HG02623 (cell line): ENCODE measurements at regions not wholly inside any gene's neighbourhood (a gene's known extent, or its start where the extent isn't known, plus 50 kb on each side); places are given as distances from the start of the nearest gene placed in this dataset.
"Not testable (repeated sequence)": the region's sequence is repeated elsewhere in the genome, so short reads cannot be mapped to it uniquely, and the experiment has no call there.

Source experiments
- ATAC-seq: cut with Tn5 transposase; IDR thresholded peaks from one replicate; pipeline ENCODE4 v1.9.1; 2021; ENCODE audit warnings: moderate library complexity; ENCODE audit not compliant: unreplicated experiment

DNA sequence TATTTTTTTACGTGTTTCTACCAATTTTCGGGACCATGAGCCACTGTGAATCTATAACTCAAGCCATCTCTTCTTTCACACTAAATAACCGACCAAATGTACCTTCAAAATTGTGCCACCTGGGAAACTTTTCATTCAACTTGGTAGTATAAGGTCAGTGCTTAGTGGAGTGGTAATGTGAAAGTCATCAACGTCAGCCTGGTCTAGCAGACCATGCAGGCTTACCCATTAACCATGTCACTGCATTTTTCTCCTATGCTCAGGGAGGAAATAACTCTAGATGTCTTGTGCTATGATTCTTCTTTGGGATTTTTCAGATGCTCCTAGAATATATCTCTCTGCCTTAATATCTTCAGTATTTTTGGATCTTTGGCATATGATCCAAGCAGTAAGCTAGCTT, 1075.4 kb upstream of the POT1 start:
- ATAC-seq, result no peak

DNA sequence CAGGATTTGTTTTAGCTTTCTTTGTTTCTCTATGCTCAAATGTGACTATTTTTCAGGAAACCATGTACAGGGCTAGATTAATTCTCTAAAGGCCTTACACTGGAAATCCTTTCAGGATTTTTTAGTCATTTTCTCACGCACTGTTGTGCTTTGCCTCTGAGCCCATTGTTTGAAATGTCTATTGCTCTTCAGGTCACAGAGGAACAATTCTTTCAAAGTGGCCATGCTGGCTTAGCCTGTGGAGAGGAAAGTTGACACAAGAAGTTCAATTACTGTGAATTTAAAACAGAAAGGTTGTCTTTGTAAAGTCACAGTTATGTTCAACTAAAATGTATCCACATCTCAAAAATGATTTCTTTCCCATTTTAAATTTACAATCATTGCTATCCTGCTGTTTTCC, 1071.7 kb upstream of the POT1 start:
- ATAC-seq, result no peak

DNA sequence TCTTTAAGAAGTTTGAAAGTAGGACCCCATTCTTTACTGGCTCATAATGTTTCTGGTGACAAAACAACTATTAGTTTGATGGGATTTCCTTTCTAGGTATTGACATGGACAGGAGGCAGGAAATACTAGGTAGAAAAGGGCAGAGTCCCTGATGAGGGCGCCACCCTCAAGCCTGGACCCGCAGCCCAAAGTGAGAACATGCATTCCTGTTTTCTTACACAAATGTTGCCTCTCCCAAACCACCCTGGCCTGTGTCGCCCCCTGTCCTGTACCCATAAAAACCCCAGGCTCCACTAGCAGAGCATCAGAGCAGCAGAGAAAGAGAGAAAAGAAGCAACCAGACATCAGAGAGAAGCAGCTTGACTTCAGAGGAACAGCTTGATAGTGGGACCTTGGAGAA, 1055.2 kb upstream of the POT1 start:
- ATAC-seq, result no peak

- ATAC-seq, result no peak
Measured at GRCh38 chr7:125971656-125972055, 1042.0 kb upstream of the POT1 start.

- ATAC-seq, result no peak
Measured at GRCh38 chr7:125966278-125967048, 1036.8 kb upstream of the POT1 start.

- no peak for ATAC-seq
Measured at GRCh38 chr7:125934955-125935354, 1005.3 kb upstream of the POT1 start.

DNA sequence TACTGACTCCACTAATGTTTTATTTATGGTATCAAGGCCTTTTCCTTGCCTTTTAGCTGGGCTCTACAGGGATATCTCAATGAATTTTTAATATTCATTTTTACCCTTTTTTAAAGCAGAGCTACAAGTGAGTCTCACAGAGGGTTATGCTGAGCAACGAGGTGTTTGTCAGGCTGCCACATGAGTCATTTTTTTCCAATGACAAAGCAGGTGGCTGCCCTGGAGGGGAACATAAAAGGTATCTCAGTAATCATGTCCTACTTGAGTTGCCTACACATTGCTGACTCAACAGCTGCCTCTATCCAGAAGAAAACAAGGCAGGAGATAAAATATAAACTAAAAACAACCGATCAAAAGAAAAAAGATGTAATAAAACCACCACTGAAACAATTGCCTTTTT, 1004.9 kb upstream of the POT1 start:
- ATAC-seq, result no peak

- no peak for ATAC-seq
Measured at GRCh38 chr7:125930848-125931247, 1001.2 kb upstream of the POT1 start.

DNA sequence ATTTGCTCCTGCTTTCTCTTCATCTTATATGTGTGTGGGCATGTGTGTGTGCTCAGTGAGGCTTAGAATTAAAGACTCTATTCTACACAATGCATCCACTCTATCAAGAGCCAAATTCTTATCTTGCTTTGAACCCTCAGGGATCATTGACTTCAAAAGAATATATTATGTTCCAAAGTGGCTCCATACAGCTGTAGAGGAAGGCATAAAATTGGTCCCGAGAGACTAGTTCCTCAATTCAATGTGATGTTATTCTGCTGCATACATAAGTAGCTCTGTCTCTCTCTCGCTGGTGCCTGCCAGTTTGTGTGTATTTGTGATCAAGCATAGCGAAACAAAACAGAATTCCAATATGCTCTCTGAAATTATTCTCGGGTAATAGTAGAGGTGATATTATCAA, 997.9 kb upstream of the POT1 start:
- ATAC-seq, result no peak

DNA sequence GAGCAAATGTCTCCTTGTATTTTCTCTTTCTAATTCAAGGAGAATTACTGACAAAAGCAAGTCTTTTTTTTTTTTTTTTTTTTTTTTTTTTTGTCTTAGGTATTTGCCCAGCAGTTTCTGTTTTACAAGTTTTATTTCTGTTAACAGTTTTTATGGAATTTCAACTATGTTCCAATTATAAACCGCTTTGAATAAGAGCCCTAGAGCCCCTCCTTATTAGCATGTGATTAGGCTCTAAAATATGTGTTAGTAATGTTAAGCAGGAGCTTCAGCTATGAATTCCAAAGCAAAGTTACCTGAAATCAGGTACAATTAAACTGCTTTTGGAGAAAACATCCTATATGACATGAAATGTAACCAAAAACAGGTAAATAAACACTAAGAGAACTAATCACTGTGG, 997.0 kb upstream of the POT1 start:
- ATAC-seq, result no peak

GRCh38 chr7:125924037-125924436, 994.4 kb upstream of the POT1 start:
- no peak for ATAC-seq

- not testable (repeated sequence) for ATAC-seq
Measured at GRCh38 chr7:125915381-125915948, 985.8 kb upstream of the POT1 start.

- ATAC-seq, result no peak
Measured at GRCh38 chr7:125908711-125909110, 979.1 kb upstream of the POT1 start.

DNA sequence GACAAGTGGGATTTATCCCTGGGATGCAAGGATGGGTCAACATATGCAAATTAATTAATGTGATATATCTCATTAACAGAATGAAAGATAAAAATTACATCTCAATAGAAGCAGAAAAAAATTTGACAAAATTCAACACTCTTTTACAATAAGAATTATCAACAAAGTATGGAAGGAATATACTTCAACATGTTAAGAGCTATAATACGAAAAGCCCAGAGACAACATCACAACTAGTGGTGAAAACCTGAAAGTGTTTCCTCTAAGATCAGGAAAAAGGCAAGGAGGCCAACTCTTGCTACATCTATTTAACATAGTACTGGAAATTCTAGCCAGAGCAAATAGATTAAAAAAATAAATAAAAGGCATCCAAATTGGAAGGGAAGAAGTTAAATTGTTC, 970.0 kb upstream of the POT1 start:
- ATAC-seq, result no peak

DNA sequence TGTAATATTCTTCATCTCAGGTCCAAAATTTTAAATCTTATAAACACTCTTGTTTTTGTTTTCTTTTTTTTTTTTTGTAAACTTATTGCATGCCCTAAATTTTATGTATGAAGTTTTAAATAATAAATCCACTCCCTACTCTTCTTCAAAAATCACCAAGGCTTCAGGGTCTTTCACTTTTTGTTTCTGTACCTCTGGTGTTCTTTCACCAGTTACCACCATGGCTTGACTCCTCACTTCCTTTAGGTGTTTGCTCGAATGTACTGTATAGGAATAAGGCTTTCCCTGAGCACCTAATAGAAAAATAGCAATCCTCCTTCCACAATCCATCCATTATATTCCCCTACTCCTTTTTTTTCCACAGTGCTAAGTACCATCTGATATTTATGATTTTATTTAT, 962.8 kb upstream of the POT1 start:
- ATAC-seq, result no peak

DNA sequence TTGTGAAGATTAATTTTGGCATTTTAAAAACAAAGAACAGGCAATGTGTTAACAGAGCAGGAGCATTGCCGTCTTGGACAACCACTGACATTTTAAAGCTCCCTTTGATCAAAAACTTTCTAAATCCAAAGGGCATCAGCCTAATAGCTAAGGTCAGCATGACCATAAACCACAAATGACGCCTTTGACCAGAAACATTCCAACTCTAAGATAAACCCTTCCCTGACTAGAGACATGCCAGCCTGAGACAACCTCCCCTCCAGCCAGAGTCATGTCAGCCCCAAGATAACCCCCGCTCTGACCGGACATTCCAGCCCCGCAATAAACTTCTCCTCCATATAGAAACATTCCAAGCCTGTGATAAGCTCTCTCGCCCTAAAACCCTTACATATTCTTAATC, 949.4 kb upstream of the POT1 start:
- ATAC-seq, result no peak

- no peak for ATAC-seq
Measured at GRCh38 chr7:125878235-125878956, 948.8 kb upstream of the POT1 start.

GRCh38 chr7:125877246-125877645, 947.6 kb upstream of the POT1 start:
- ATAC-seq, result no peak

GRCh38 chr7:125876431-125876830, 946.8 kb upstream of the POT1 start:
- ATAC-seq, result no peak

DNA sequence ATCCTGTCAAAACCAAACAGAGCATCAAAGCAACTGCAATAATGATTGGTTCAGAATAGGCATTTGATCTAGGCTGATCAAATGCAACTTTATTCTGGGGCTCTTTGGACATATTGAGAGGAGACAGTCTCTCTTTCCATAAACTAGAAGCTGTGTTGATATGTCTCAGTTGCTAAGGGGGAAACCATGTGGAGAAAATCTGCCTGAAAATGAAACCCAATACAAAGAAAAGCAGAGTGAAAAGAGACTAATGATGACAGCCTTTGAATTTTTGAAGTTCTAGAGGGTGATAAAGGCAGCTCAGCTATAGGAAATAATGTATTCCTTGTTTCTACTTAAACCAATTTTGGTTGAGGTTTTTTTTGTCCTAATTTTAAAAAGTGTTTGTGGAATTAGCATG, 941.8 kb upstream of the POT1 start:
- no peak for ATAC-seq

- no peak for ATAC-seq
Measured at GRCh38 chr7:125857606-125858005, 928.0 kb upstream of the POT1 start.

- ATAC-seq, result no peak
Measured at GRCh38 chr7:125848157-125848556, 918.5 kb upstream of the POT1 start.
